Adrenal gland (tissue), 9 donors: ENCODE measurements at regions not wholly inside any gene's neighbourhood (a gene's known extent, or its start where the extent isn't known, plus 50 kb on each side); places are given as distances from the start of the nearest gene placed in this dataset.

Experiments
- DNase-seq, 7 donors: peaks; one replicate each; pipeline ENCODE4 v3.0.0-alpha.2; 2019 to 2020
- H3K27ac ChIP-seq, 5 donors: fragments of 200-600 bp; sonication (generic) in 4 of 5; 1 replicate in 3 of 5; 2 replicates in 2 of 5; pipeline versions ENCODE4 v1.5.1 to v1.8.0; 2016 to 2020; ENCODE audit warnings: mild to moderate bottlenecking in 1 of 5
- H3K27me3 ChIP-seq: fragments of 200-600 bp; 2 replicates; pipeline ENCODE4 v1.8.0; 2021
- H3K36me3 ChIP-seq, 2 donors: fragments of 200-600 bp; replicated peaks in 1 of 2; 1 replicate in 1 of 2; 2 replicates in 1 of 2; pipeline versions ENCODE4 v1.5.1 to v1.8.0; 2018 to 2022
- H3K4me1 ChIP-seq, 2 donors: fragments of 200-600 bp; replicated peaks in 1 of 2; 1 replicate in 1 of 2; 2 replicates in 1 of 2; pipeline versions ENCODE4 v1.5.1 to v1.8.0; 2018 to 2021
- H3K4me3 ChIP-seq, 4 donors: fragments of 200-600 bp; sonication (generic) in 3 of 4; one replicate each; pipeline ENCODE4 v1.5.1; 2016 to 2018
- H3K9me3 ChIP-seq, 3 donors: fragments of 200-600 bp; sonication (generic) in 1 of 3; replicated peaks in 1 of 3; 1 replicate in 2 of 3; 2 replicates in 1 of 3; pipeline versions ENCODE4 v1.5.1 to v1.8.0; 2016 to 2021
- POLR2A ChIP-seq, 2 donors: fragments of 450-650 bp; IDR thresholded peaks; one replicate each; pipeline ENCODE4 v1.6.1; 2017; ENCODE audit warnings: antibody characterized with exemption in 2 of 2, mild to moderate bottlenecking in 2 of 2, moderate library complexity in 1 of 2
- WGBS, 4 donors: extraction: QIAGEN DNeasy Blood & Tissue Kit in 2 of 4; methylation state at CpG; one replicate each; pipeline versions ENCODE4 v1.1.5 to v1.1.7; 2013 to 2017; 5-methylcytosine and 5-hydroxymethylcytosine counted together
- intact Hi-C, 2 donors: fragments of 100-400 bp; cut with DNase I; formaldehyde crosslinking; loops; one replicate each; pipeline versions ENCODE4 v1.14.1 to v1.15.0; 2022 to 2023
- TF ChIP-seq, protein P1 (sequence below), 6 experiments: fragments of 450-650 bp in 4 of 6; fragments of 200-600 bp in 2 of 6; sonication (generic) in 1 of 6; IDR thresholded peaks; 1 replicate in 5 of 6; 2 replicates in 1 of 6; pipeline versions ENCODE4 v1.5.1 to v1.8.0; 2016 to 2021; ENCODE audit warnings: antibody characterized with exemption in 6 of 6, mild to moderate bottlenecking in 2 of 6, moderate library complexity in 1 of 6
- donor health status: healthy with polysubstance abuse.
- donor health status: Bipolar disorder and iron deficiency.
- donor health status: DM: yes; HTN: yes; CAD: no.
- donor health status: DM: no; HTN: no; CAD: no.
- donor health status: DM: no; HTN: no; CAD: no.

DNA sequence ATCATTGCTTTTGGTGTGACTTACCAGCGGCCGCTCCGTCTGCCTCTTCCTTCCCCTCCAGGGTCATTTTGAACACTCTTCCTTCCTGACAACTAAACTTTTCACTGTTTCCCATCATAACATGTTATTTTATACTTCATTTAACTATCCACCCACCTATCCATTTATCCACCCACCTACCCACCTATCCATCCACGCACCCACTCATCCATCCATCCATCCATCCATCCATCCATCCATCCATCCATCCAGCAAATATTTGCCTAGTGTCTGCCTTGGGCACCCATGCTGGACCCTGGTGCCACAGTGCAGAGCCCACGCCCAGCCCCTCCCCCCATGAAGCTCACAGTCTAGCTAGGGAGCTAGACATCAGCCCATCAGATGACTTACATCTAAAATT lies 254.9 kb downstream of the TLE3 start:
- Histone ChIP-seq H3K36me3 (no peaks in the 10 kb centered on the region), H3K4me3 (no peak overlapping the region), H3K27me3 (peaks cover 5% of the 10 kb centered on the region), H3K9me3 (no peaks in the 10 kb centered on the region), H3K27ac (no peak overlapping the region), H3K4me1 (no peaks in the 10 kb centered on the region)
- intact Hi-C loops, result no loop called here
- TF ChIP-seq, protein P1, sequence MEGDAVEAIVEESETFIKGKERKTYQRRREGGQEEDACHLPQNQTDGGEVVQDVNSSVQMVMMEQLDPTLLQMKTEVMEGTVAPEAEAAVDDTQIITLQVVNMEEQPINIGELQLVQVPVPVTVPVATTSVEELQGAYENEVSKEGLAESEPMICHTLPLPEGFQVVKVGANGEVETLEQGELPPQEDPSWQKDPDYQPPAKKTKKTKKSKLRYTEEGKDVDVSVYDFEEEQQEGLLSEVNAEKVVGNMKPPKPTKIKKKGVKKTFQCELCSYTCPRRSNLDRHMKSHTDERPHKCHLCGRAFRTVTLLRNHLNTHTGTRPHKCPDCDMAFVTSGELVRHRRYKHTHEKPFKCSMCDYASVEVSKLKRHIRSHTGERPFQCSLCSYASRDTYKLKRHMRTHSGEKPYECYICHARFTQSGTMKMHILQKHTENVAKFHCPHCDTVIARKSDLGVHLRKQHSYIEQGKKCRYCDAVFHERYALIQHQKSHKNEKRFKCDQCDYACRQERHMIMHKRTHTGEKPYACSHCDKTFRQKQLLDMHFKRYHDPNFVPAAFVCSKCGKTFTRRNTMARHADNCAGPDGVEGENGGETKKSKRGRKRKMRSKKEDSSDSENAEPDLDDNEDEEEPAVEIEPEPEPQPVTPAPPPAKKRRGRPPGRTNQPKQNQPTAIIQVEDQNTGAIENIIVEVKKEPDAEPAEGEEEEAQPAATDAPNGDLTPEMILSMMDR (IDR thresholded peaks at IDR 0.05), result no peak
- no peak for TF ChIP-seq POLR2A (IDR thresholded peaks at IDR 0.05)
- no peak for DNase-seq
- WGBS, 4 donors, result 83 to 90% (median 86%) methylated on average over 5 of the region's 5 CpGs

DNA sequence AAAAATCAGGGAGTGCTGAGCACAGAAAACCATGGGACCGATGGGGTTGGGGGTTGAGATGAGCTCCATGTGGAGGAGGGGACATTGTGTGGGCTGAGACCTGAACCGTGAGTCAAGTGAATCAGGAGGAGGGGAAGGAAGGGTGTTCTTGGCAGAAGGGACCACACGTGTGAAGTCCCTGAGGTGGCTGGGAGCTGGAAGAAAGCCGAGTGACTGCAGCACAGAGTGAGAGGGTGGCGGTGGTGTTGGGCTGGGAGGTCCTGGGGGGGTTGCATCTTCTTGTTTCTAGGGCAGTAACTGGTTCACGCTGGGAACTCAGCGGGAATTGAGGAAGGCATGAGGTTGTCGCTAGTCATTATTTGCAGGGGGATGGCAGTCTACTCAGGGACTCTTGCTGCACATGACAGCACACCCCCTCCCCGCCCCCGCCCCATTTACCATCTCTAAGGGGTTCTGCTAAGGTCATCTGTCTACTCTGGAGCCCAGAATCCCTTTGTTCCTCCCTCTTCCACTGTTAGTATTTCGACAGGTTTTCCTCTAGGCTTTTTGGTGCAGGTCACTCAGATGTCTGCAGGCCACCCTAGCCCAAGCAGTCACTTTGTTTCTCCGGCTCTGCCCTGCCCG lies 254.3 kb downstream of the TLE3 start:
- TF ChIP-seq, protein P1 (IDR thresholded peaks at IDR 0.05), result no peak
- no peak for TF ChIP-seq POLR2A (IDR thresholded peaks at IDR 0.05)
- DNase-seq, result no peak
- H3K4me3 ChIP-seq, result no peak overlapping the region
- H3K9me3 ChIP-seq, result no peaks in the 10 kb centered on the region
- H3K27ac ChIP-seq, result no peak overlapping the region
- H3K36me3 ChIP-seq, result no peaks in the 10 kb centered on the region
- intact Hi-C loops, result no loop called here
- H3K27me3 ChIP-seq, result peaks cover 5% of the 10 kb centered on the region
- H3K4me1 ChIP-seq, result no peaks in the 10 kb centered on the region
- WGBS, 4 donors, result 52 to 65% (median 62%) methylated on average over 11 to 13 of the region's 13 CpGs

DNA sequence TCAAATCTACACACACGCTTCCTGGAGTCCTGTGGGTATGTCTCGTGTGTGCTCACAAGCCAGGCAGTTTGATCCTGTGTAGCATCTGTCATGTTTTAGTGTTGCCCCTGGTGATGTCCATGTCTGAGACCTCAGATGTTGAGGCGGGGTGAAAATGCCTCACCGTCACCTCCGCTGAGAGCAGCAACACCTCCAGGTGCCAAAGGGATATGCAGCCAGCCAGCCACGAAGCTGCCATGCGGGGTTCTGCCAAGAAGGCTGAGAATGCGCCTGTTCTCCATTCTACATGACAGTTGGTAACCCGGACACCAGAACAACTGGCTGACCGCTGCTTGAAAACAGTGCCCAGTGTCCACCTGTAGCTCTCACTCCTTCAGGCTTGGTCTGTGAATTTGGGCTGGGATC lies 253.8 kb downstream of the TLE3 start:
- no peak for TF ChIP-seq POLR2A (IDR thresholded peaks at IDR 0.05)
- TF ChIP-seq, protein P1 (IDR thresholded peaks at IDR 0.05), result no peak
- H3K9me3 ChIP-seq, result no peaks in the 10 kb centered on the region
- no peak overlapping the region for H3K4me3 ChIP-seq
- no peaks in the 10 kb centered on the region for H3K4me1 ChIP-seq
- no peaks in the 10 kb centered on the region for H3K36me3 ChIP-seq
- 54 to 73% (median 64%) methylated on average over 4 to 10 of the region's 10 CpGs for WGBS, 4 donors
- peaks cover 5% of the 10 kb centered on the region for H3K27me3 ChIP-seq
- no peak overlapping the region for H3K27ac ChIP-seq
- intact Hi-C loops, result no loop called here
- no peak for DNase-seq

DNA sequence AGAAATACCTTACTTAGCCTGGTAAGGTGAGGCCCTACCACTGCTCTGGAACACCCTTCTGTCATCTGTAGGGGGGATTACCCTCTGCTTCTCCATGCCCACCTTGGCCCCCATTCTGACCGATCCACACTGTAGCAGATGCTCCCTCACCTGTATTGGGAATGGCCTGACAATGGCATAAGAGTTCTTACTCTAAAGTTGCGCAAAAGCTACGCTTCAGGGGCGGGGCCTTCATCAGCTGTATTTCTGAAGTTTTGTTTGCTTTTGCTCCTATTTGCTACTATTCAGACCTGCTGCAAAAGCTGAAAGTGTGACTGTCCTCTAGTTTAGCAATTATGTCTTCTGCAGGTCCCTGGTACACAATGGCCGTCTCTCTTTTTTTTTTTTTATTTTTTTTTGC lies 252.6 kb downstream of the TLE3 start:
- TF ChIP-seq POLR2A (IDR thresholded peaks at IDR 0.05), result no peak
- TF ChIP-seq, protein P1 (IDR thresholded peaks at IDR 0.05), result no peak
- peaks cover 5% of the 10 kb centered on the region for H3K27me3 ChIP-seq
- WGBS, 4 donors, result 74 to 89% (median 83%) methylated on average over 4 to 5 of the region's 5 CpGs
- no peak overlapping the region for H3K27ac ChIP-seq
- no peaks in the 10 kb centered on the region for H3K9me3 ChIP-seq
- no peaks in the 10 kb centered on the region for H3K36me3 ChIP-seq
- intact Hi-C loops, result no loop called here
- H3K4me3 ChIP-seq, result no peak overlapping the region
- H3K4me1 ChIP-seq, result no peaks in the 10 kb centered on the region
- no peak for DNase-seq
